Kasumi-1 (cell line): ENCODE measurements at regions not wholly inside any gene's neighbourhood (a gene's known extent, or its start where the extent isn't known, plus 50 kb on each side); places are given as distances from the start of the nearest gene placed in this dataset.
"Not testable (repeated sequence)": the region's sequence is repeated elsewhere in the genome, so short reads cannot be mapped to it uniquely, and the experiment has no call there.

Source experiments
- DNase-seq, 2 experiments: peaks; one replicate each; lab custom pipeline; 2025; lab: John Stamatoyannopoulos, UW

DNA sequence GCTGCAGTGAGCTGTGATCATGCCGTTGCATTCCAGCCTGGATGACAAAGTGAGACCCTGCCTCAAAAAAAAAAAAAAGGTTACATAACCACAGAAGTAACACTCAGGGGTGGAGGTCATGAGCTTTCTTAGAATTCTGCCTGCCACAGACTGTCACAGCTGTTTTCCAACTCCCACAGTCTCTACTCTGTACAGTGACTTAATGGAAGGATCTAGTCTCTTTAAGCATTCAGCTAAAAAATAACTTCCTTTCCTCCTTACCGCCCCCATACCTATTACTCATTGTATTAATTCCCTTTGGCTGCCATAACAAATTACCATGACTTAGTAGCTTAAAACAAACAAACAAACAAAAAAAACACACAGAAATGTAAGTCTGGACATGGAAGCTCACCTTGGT, 99.6 kb upstream of the UBE2E1 start:
- no peak for DNase-seq

DNA sequence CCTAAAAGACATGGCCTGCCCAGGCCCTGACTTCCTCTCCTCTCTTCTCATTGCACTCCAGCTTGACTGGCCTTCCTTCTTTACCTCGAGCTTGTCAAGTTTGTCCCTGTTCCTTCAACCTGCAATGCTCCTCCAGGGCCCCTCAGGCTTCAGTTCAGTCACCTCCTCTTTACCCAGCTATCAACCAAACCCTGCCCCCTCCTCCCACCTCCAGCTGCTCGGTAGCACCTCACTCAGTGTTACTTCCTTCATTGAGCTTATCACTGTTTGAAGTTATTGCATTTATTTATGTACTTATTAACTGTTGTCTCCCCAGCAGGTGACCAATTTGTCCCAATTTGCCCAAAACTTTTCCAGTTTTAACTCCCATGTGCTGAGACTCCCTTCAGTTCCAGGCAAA, 95.8 kb upstream of the UBE2E1 start:
- DNase-seq: no peak

DNA sequence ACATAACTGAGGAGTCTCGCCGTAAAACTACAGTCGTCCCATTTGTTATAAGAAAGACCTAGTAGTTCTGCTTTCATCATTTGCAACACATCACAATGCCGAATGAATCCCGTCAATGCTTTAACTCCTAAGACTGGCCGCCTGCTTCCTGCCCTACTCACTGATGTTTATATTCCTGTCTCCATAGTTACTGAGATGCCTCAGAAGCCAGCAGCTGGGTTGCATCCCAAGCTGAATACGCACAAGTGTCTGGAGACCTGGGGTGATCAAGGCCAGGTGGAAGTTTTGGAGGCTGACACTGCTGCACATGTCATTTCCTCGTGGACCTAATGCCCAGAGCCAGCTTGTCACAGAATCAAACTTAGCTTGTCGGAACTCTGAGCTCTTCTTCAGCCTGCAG, 95.2 kb upstream of the UBE2E1 start:
- DNase-seq: no peak

DNA sequence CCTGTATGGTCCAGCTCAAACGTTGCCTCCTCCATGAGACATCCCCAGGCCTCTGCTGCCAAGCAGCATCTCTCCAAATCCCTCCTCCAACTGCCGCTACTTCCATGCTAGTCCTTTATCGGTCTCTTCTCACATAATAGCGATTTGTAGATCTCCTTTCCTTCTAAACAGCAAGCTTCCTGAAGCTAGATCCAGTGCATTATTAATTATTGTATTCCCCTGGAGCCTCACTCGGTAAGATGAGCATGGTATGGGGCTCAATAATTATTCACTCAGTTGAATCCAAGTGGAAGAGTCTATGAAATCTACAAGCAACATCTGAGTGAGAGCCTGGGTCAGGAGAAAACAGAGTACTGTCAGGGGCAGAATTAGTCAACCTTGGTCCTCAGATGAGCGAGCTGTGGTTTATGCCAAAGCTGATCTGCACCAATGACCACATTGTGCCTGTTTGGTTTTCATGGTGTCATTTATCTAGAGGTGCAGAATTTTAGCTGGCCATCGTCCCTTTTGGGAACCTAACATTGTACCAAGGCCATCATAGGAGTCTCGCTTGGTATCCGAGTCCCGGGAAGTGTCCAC, 93.8 kb upstream of the UBE2E1 start:
- DNase-seq: no peak

DNA sequence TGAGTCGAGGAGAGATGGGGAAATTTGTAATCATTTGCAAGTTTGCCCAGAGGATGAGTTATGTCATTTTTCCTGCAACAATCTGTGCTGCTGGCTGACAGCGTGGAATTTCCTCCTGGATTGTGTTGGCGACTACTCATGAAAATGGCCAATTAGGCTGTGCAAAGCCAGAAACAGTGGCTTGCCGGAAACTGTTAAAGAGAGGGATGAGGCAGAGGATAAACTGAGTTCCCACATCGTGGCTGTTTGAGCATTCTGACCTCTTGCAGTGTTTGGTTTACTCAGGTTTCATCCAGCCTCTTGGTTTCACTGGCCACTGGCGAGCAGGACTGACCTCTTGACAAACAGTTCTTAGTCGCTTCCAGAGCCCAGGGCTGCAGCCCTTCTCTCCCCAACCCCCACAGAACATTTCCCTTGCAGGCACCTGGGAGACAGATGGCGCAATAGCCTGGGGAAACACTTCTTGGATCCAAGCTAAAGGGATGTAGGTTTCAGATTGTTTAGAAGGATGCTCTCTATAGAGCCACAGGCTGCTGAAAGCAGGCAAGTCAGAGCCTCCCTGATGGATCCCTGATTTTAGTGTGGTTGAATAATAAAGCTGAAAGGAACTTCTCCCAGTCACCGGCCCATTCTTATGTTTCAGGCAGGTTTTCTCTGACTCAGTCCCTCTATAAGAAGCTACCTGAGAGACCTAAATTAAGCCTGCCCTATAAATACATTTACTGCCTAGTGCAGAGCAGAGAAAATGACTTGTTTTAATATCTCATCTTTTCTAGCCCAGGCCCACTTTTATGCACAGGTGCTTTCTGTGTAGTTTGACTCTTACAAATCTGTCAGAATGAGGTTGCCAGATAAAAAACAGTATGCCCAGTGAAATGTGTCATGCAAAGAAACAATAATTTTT, 92.8 kb upstream of the UBE2E1 start:
- DNase-seq: no peak

DNA sequence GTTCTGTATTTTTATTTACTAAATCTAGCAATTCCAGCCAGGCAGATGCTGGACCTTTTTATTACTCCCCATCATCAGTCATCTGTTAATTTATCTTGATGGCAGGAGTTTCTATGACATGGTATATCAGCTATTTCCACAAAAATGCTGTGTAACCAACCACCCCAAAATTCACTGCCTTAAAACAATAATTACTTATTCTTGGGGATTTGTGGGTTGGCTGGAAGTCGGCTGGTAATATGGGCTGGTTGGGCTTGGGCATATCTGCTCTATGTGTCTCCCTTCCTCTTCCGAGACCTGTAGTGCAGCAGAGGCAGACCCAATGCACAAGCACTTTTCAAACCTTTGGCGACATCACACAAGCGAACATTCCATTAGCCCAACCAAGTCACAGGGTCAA, 92.1 kb upstream of the UBE2E1 start:
- no peak for DNase-seq

DNA sequence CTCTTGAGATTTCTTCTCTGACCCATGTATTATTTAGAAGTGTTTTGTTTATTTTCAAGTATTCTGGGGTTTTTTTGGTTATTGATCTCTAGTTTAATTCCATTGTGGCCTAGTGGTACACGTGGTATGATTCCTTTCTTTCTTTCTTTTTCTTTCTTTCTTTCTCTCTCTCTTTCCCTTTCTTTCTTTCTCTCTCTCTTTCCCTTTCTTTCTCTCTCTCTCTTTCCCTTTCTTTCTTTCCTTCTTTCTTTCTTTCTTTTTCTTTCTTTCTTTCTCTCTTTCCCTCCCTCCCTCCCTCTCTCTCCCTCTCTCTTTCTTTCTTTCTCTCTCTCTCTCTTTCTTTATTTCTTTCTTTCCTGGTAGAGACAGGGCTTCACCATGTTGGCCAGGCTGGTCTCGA, 85.7 kb upstream of the UBE2E1 start:
- no peak for DNase-seq

DNA sequence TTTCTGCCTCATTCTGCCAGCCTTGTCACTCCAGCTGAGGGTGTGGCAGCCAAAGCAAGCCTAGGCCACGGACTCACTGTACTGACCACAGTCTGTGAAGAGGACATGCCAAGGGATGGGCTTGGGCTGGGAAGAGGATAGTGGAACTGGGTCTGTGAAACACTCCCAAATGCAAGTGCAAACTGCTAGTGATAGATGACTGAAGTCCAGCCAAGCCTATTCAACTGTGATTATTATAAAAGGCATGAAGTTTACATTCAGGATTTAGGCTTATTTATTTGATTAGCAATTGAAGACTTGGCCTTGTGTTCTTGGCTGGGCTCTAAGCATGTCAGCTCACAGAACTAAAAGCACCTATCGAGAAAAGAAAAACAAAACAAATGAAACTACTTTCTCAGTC, 84.9 kb upstream of the UBE2E1 start:
- DNase-seq: no peak

DNA sequence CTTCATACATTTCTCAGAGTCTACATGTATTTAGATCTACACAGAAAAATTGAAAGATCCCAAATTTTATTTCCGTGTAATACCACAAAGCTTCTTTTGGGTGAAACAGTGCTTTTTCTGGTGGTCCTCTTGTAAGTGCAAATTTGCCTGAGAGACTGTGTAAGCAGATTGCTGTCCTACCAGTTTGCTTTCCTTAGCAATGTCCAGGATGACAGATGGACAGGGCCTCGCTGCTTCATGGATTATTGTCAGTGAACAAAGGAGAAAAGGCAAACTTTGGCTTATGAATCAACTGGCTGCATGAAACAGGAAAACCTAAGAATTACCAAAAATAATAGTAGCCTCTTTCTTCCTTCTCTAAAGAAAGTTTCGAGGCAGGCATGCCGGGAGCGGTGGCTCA, 82.6 kb upstream of the UBE2E1 start:
- no peak for DNase-seq

DNA sequence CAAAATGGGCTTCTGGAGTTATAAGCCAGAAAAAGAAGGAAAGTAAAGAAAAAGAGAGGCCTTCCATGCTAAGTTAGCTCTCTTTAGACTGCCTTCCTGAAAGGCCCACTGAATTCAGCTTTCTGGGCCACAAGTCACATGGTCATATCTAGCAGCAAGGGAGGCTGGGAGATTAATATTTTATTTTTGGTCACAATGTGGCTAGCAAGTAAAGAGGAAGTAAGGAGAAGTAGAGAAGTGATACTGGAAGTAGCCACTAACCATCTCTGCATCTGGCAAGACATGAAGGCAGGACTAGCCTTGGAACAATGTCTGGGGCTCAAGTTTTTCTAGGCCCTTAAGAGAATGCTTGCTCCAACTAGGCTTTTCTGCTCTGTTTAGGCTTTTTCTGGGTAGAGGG, 81.8 kb upstream of the UBE2E1 start:
- peak; percentile 28 to 30 for DNase-seq

DNA sequence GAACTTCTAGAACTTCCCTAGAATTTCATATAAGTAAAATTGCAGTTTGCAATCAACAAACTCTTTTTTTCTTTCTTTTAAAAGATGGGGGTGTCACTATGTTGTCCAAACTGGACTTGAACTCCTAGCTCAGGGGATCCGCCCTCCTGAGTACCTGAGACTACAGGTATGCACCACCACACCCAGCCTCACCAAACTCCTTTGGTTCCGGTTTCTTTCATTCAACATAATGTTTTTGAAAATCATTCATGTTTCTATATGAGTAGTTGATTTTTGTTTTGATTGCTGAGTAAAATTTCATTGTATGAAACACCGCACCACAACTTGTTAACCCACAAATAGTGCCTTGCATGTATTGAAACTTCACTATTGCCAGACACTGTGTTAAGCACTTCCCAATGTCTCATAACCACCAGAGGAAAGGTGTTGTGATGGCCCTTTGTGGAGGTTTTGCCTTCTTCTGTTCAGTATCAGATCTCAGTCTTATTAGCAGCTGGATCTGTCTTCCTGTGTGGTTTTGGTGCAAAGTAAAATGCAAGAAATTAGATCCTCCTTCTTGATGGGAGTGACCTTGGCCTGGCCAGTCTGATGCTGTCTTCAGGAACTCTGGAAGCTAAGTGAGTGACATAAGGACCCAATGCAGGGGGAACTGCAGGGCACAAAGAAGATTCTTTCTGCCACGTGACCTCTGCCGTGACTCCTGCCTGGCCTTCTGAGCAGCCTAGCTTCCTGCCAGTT, 78.8 kb upstream of the UBE2E1 start:
- DNase-seq: peak; percentile 88 to 91

DNA sequence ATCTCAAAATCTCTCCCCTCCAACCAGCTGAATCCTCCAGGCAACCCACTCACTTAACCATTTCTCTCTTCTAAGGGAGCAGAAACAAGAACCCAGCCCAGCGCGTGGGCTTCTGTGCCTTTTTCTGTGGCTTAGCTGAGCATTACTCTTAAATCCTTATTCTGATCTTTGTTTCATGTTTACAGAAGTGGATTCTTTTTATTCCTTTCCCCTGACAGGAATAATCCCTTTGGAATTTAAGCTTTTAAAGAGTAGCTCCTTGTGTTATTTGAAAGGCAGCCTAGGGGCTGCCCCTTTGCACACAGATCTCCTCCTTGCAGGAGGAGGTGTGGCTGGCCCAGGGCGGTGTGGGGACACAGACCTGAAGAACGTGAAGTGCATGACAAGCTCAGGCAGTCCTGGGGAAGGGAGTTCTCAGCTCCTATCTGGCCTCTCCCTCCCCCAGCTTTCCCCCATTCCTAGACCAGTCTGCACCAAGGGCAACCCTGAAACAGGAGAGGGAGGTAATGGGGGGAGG, 77.1 kb upstream of the UBE2E1 start:
- no peak for DNase-seq

DNA sequence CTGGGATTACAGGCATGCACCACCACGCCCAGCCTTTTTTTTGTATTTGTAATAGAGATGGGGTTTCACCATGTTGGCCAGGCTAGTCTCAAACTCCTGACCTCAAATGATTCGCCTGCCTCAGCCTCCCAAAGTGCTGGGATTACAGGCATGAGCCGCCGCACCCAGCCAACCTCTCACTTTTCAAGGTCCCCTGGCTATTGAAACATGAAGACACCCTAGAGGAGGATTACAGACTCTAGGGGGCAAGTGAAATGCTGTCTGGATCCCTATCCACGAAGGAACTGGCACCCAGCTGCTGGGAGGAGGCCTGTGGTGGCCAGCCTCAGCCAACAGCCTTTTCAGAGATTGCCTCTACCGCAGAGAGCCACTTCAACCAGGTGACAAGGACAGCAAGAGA, 76.4 kb upstream of the UBE2E1 start:
- DNase-seq: not testable (repeated sequence)

DNA sequence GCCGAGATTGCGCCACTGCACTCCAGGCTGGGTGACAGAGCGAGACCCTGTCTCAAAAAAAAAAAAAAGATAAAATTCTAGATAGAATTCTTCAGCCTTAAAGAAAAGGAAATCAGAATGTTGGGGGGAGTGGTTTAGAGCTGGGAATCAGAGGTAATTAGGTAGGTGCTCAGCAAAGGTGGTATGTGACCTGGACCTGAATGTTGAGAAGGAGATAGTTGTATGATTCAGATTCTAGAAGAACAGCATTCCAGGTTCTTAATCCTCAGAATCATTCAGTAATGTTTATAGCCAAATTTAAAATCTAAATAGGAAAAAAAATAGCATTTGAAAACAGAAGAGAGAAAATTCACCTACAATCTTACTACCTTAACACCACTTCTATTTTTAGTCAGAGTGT, 71.3 kb upstream of the UBE2E1 start:
- DNase-seq: no peak

DNA sequence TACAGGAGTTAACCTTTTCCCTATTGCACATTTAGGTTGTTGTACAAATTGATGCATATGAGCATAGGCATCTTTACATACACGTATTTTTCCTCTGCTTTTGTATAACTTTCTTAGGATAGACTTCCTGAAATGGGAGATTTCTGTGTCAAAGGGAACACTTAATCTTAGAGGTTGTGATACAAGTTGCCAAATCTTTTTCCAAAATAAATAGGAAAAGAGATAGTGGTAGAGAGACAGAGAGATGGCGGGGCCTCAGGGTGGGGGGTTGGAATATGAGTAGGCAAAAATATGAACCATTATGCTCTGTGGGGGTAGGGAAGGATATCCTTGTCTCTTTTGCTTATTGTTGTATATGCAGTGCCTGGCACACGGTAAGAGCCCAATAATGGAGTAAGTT, 70.7 kb upstream of the UBE2E1 start:
- DNase-seq: no peak

DNA sequence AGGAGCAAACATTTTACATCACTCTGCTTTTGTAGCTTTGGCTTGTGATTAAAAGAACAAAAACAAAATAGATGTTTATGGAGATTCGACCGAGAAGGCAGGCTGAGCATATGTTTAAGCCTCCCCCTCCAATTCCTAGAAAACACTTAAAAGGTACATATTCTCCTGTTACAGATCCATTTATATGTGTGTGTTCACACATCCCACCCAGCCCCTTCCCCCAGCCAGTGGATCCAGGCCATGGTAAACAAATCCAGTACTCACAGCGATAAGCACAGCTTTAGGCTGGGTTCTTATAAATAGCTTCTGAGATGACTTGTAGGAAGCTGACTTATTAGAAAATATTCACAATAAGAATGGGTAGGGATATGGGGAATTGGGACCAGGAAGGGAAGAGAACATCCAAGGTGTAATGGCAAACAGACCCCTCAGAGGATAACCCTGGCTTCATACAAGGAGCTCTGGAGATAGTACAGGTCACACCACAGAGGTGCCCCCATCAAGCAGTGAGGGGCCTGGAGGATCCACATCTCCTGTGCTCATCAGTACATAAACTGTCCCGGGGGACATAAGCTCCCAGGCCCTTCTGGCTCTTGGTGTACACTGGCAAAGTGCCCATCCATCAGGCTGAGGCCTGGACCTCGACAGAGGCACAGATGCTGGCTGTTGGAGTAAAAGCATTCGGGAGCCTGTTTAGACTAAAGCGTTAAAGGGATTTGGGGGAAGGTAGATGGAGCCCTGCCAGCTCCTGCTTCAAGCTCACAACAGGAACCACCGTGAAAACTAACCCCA, 70.0 kb upstream of the UBE2E1 start:
- no peak for DNase-seq

DNA sequence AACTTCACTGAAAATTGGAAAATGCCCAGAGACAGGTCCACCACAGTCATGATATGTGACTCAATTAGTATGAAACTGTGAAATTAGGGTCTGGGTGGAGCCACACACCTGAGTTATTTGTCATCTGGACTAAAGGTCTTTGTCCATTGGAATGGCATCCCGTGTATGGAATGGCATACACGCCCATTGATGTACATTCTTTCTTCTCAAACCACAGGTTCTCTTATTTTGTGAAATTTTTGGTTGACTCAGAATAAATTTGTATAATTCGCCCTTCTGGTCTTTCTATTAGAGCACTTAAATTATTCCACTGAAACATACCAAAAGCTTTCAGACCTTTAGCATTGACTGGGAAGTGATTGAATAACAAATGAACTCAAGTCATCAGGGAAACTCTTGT, 66.8 kb upstream of the UBE2E1 start:
- DNase-seq: no peak

DNA sequence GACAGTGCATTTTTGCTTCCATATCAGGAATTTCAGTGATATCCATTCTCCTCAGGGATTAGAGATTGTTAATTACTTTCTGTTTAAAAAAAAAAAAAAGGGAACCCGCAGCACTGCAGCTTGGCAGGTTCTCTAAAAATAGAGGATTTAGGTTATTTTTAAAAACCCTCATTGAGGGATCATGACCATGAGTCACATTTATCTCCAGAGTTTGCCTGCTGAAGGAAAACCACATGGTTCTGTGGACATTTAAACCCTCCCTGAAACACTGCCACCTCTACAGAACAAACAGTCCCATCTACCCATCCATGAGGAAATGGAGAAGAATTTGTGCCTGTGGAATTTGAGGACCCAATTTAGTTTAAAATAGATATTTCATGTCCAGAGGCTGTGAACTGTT, 66.2 kb upstream of the UBE2E1 start:
- peak; percentile 74 to 89 for DNase-seq

DNA sequence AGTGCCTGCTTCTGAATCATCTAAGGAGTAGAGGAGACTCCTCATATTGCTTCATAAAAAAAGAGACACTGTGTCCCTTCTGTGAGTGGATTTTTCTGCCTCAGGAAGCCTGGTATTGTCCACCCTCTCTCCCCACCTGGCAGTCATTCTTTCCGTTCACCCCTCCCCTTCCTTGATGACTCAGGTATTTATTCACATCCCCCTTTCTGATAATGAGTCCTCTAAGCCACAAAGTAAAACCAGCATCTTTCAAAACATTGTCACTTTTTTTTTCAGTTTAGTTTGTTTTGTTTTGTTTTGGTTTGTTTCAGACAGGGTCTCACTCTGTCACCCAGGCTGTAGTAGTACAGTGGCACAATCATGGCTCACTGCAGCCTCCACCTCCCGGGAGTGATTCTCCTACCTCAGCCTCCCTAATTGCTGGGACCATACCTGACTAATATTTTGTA, 65.2 kb upstream of the UBE2E1 start:
- no peak for DNase-seq

DNA sequence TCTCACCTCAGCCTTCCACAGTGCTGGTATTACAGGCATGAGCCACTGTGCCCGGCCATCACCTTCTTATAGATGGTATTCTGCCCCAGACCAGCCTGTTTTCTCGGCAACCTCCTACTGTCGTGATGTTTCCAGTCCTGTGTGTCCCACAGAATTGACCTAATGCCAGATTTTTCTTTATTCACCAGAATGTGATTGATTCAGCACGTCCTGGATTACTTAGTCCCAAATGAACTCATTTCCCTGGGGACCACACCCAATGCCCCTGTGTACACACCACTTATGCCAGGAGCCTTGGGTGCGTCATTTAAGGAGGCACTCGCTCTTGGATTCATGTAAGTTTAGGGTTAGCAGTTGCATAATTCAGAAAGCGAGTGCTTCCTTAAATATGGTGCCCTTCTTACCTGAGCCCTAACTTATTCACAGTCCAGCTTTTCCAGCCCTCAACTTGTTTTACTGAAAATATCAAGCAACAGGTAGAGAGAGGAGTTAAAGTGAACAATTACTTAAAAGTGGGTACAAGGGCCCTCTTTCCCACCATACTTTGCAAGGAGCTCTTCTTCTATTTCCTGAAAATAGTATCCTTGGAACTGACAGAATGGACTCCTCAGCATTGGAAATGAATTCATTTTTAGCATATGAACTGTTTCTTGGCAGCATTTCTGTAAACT, 64.6 kb upstream of the UBE2E1 start:
- DNase-seq: no peak

DNA sequence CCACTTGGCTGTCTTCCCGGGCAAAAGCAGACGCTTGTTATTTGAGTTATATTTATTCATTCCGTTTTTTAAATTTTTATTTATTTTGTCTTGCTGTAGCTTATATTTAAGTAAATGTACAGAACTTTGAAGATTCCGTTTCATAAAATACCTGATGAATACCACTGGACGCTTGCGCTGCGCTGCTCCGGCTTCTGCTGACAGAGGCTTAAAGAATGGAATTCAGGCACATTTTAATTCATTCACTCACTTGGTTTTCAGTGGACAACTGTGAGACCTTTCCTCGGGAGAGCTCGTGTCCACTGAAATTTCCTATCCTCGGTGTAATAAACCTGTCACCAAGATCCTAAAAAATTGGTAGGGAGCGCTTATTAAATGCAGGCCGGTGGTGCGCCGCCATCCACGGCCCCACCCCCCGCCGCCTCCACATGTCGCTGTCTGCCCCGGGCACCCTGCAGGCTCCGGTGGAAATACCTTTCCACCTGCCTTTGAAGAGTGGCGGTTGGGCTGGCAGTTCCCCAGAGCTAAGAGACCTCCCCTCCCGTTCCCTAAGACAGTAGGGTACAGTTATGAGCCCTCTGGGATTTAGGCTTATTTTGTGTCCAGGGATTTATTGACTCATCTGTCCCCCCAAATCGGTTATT, 62.5 kb upstream of the UBE2E1 start:
- DNase-seq: no peak
